Central memory CD8-positive, alpha-beta T cell (primary cell): ENCODE measurements at regions not wholly inside any gene's neighbourhood (a gene's known extent, or its start where the extent isn't known, plus 50 kb on each side); places are given as distances from the start of the nearest gene placed in this dataset.

Experiments used
- ATAC-seq: fragments of 150-1000 bp; cut with Tn5 transposase; replicated peaks from 2 replicates; pipeline ENCODE4 v1.10.0; 2022; ENCODE audit warnings: mild to moderate bottlenecking, moderate FRiP score, moderate number of reproducible peaks; ENCODE audit not compliant: poor library complexity, severe bottlenecking; ENCODE audit errors: extremely low read depth
- DNase-seq, 2 donors: peaks; one replicate each; pipeline ENCODE4 v3.0.0; 2021; ENCODE audit warnings: low spot score in 2 of 2
- H3K27ac Mint-ChIP-seq: one replicate; pipeline ENCODE4 v1.8.0; 2022; ENCODE audit warnings: low read depth, mild to moderate bottlenecking, moderate library complexity, mixed read lengths
- H3K27me3 Mint-ChIP-seq: one replicate; pipeline ENCODE4 v1.8.0; 2022; ENCODE audit warnings: mixed read lengths
- H3K36me3 Mint-ChIP-seq: one replicate; pipeline ENCODE4 v1.8.0; 2022; ENCODE audit warnings: mild to moderate bottlenecking, moderate library complexity, mixed read lengths; ENCODE audit not compliant: insufficient read depth
- H3K4me1 Mint-ChIP-seq: one replicate; pipeline ENCODE4 v1.8.0; 2022; ENCODE audit warnings: mixed read lengths
- H3K4me3 Mint-ChIP-seq: one replicate; pipeline ENCODE4 v1.8.0; 2022; ENCODE audit warnings: mild to moderate bottlenecking, moderate library complexity, mixed read lengths
- H3K9me3 Mint-ChIP-seq: one replicate; pipeline ENCODE4 v1.8.0; 2022; ENCODE audit warnings: mixed read lengths

GRCh38 chr2:100645695-100646429, 83.1 kb downstream of the PDCL3 start:
- DNase-seq (no peak), ATAC-seq (no peak)
- Mint-ChIP-seq H3K4me1 (peaks cover 33% of the 10 kb centered on the region), H3K4me3 (no peak overlapping the region), H3K36me3 (peaks cover 3% of the 10 kb centered on the region), H3K9me3 (peaks cover 4% of the 10 kb centered on the region), H3K27me3 (no peaks in the 10 kb centered on the region), H3K27ac (no peak overlapping the region)

- Mint-ChIP-seq H3K36me3 (peaks cover 1% of the 10 kb centered on the region), H3K4me1 (peaks cover 33% of the 10 kb centered on the region), H3K27ac (no peak overlapping the region), H3K9me3 (peaks cover 4% of the 10 kb centered on the region), H3K27me3 (no peaks in the 10 kb centered on the region), H3K4me3 (no peak overlapping the region)
- no peak for DNase-seq
- no peak for ATAC-seq
These were observed 84.9 kb downstream of the PDCL3 start for GRCh38 chr2:100647709-100648108.

GRCh38 chr2:100650151-100650550, 87.4 kb downstream of the PDCL3 start:
- ATAC-seq, result no peak
- peaks cover 4% of the 10 kb centered on the region for H3K9me3 Mint-ChIP-seq
- H3K27me3 Mint-ChIP-seq, result peaks cover 2% of the 10 kb centered on the region
- no peaks in the 10 kb centered on the region for H3K36me3 Mint-ChIP-seq
- peak overlapping the region; percentile 10 for H3K4me3 Mint-ChIP-seq
- no peak for DNase-seq
- peaks cover 16% of the 10 kb centered on the region for H3K4me1 Mint-ChIP-seq
- H3K27ac Mint-ChIP-seq, result peak overlapping the region; percentile 71

GRCh38 chr2:100653449-100654035, 90.7 kb downstream of the PDCL3 start:
- H3K36me3 Mint-ChIP-seq, result no peaks in the 10 kb centered on the region
- DNase-seq, result no peak
- peaks cover 11% of the 10 kb centered on the region for H3K4me1 Mint-ChIP-seq
- no peaks in the 10 kb centered on the region for H3K9me3 Mint-ChIP-seq
- H3K27ac Mint-ChIP-seq, result no peak overlapping the region
- ATAC-seq, result peak; percentile 54
- H3K4me3 Mint-ChIP-seq, result no peak overlapping the region
- peaks cover 20% of the 10 kb centered on the region for H3K27me3 Mint-ChIP-seq

- H3K4me1 Mint-ChIP-seq, result peaks cover 7% of the 10 kb centered on the region
- H3K27ac Mint-ChIP-seq, result no peak overlapping the region
- no peaks in the 10 kb centered on the region for H3K36me3 Mint-ChIP-seq
- H3K27me3 Mint-ChIP-seq, result peaks cover 28% of the 10 kb centered on the region
- H3K9me3 Mint-ChIP-seq, result no peaks in the 10 kb centered on the region
- H3K4me3 Mint-ChIP-seq, result no peak overlapping the region
- ATAC-seq, result no peak
- no peak for DNase-seq
These were observed 91.8 kb downstream of the PDCL3 start for GRCh38 chr2:100654611-100655010.

GRCh38 chr2:100655446-100655845, 92.7 kb downstream of the PDCL3 start:
- H3K4me1 Mint-ChIP-seq, result no peaks in the 10 kb centered on the region
- peaks cover 36% of the 10 kb centered on the region for H3K27me3 Mint-ChIP-seq
- no peak overlapping the region for H3K27ac Mint-ChIP-seq
- no peaks in the 10 kb centered on the region for H3K9me3 Mint-ChIP-seq
- ATAC-seq, result no peak
- no peak overlapping the region for H3K4me3 Mint-ChIP-seq
- H3K36me3 Mint-ChIP-seq, result no peaks in the 10 kb centered on the region
- no peak for DNase-seq

GRCh38 chr2:100655936-100656534, 93.2 kb downstream of the PDCL3 start:
- Mint-ChIP-seq H3K27ac (no peak overlapping the region), H3K9me3 (no peaks in the 10 kb centered on the region), H3K36me3 (no peaks in the 10 kb centered on the region), H3K27me3 (peaks cover 37% of the 10 kb centered on the region), H3K4me3 (no peak overlapping the region), H3K4me1 (no peaks in the 10 kb centered on the region)
- DNase-seq (no peak), ATAC-seq (no peak)

GRCh38 chr2:100658017-100658416, 95.2 kb downstream of the PDCL3 start:
- no peaks in the 10 kb centered on the region for H3K9me3 Mint-ChIP-seq
- no peaks in the 10 kb centered on the region for H3K36me3 Mint-ChIP-seq
- H3K4me1 Mint-ChIP-seq, result no peaks in the 10 kb centered on the region
- H3K27ac Mint-ChIP-seq, result no peak overlapping the region
- H3K27me3 Mint-ChIP-seq, result peaks cover 45% of the 10 kb centered on the region
- no peak for DNase-seq
- ATAC-seq, result no peak
- no peak overlapping the region for H3K4me3 Mint-ChIP-seq

GRCh38 chr2:100660851-100661584, 98.2 kb downstream of the PDCL3 start:
- no peaks in the 10 kb centered on the region for H3K36me3 Mint-ChIP-seq
- no peak overlapping the region for H3K4me3 Mint-ChIP-seq
- no peak overlapping the region for H3K27ac Mint-ChIP-seq
- no peaks in the 10 kb centered on the region for H3K4me1 Mint-ChIP-seq
- DNase-seq (no peak), ATAC-seq (no peak)
- H3K9me3 Mint-ChIP-seq, result no peaks in the 10 kb centered on the region
- H3K27me3 Mint-ChIP-seq, result peaks cover 34% of the 10 kb centered on the region

GRCh38 chr2:100662866-100663265, 100.1 kb downstream of the PDCL3 start:
- H3K36me3 Mint-ChIP-seq, result no peaks in the 10 kb centered on the region
- ATAC-seq (no peak), DNase-seq (no peak)
- no peaks in the 10 kb centered on the region for H3K9me3 Mint-ChIP-seq
- H3K27ac Mint-ChIP-seq, result no peak overlapping the region
- H3K4me3 Mint-ChIP-seq, result no peak overlapping the region
- H3K4me1 Mint-ChIP-seq, result no peaks in the 10 kb centered on the region
- H3K27me3 Mint-ChIP-seq, result peaks cover 25% of the 10 kb centered on the region

- H3K27me3 Mint-ChIP-seq, result peaks cover 21% of the 10 kb centered on the region
- no peaks in the 10 kb centered on the region for H3K9me3 Mint-ChIP-seq
- H3K36me3 Mint-ChIP-seq, result no peaks in the 10 kb centered on the region
- H3K4me1 Mint-ChIP-seq, result no peaks in the 10 kb centered on the region
- no peak overlapping the region for H3K4me3 Mint-ChIP-seq
- DNase-seq (no peak), ATAC-seq (no peak)
- no peak overlapping the region for H3K27ac Mint-ChIP-seq
These were observed 101.4 kb downstream of the PDCL3 start for GRCh38 chr2:100664021-100664755.

- no peak for DNase-seq
- ATAC-seq, result no peak
- Mint-ChIP-seq H3K4me3 (no peak overlapping the region), H3K27ac (no peak overlapping the region), H3K4me1 (no peaks in the 10 kb centered on the region), H3K36me3 (no peaks in the 10 kb centered on the region), H3K9me3 (no peaks in the 10 kb centered on the region), H3K27me3 (peaks cover 19% of the 10 kb centered on the region)
These were observed 101.9 kb downstream of the PDCL3 start for GRCh38 chr2:100664756-100665101.
